ENCODE measurements at regions not wholly inside any gene's neighbourhood (a gene's known extent, or its start where the extent isn't known, plus 50 kb on each side); places are given as distances from the start of the nearest gene placed in this dataset.

DNA sequence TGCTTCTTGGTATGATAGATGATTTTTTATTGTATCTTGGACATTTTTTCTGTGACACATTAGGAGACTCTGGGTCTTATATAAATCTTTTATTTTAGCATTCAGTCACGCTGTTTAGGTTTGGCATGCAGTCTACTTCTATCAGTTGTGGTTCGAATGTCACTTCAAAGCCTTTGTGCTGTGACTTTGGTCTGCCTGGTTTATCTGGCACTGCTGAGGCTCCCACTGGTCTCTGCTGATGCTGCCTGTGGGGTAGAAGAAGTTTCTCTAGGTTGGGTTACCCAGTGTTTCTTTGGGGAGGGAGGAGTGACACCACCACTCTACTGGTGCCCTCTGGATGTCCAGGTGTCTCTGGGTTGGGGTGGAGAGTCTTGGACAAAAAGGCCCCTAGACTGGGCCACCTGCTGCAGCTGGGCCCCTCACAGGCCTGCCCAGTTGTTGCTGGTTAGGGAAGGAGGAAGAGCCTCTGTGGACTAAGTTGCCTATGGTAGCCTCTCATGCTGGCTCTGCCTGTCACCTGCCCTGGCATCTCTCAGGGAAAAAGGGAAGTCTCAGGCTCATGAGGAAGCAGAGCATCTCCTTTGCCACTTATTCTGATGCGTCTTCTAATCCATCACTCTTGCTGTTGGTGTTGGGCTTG lies 115.4 kb upstream of the HS6ST1 start:
- no peaks in the 10 kb centered on the region for H3K27me3 ChIP-seq (replicated peaks)
- in situ Hi-C loops (cut with HindIII; ENCODE audit: low pct_ligation_motif_present, low sequenced_read_pairs), result no loop called here
- no peak overlapping the region for H3K4me3 ChIP-seq (ENCODE audit: low read depth, low read length)
- DNase-seq, result no peak
- TF ChIP-seq, protein P1, sequence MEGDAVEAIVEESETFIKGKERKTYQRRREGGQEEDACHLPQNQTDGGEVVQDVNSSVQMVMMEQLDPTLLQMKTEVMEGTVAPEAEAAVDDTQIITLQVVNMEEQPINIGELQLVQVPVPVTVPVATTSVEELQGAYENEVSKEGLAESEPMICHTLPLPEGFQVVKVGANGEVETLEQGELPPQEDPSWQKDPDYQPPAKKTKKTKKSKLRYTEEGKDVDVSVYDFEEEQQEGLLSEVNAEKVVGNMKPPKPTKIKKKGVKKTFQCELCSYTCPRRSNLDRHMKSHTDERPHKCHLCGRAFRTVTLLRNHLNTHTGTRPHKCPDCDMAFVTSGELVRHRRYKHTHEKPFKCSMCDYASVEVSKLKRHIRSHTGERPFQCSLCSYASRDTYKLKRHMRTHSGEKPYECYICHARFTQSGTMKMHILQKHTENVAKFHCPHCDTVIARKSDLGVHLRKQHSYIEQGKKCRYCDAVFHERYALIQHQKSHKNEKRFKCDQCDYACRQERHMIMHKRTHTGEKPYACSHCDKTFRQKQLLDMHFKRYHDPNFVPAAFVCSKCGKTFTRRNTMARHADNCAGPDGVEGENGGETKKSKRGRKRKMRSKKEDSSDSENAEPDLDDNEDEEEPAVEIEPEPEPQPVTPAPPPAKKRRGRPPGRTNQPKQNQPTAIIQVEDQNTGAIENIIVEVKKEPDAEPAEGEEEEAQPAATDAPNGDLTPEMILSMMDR (IDR thresholded peaks at IDR 0.05; ENCODE audit: low read depth, low read length, missing control alignments), result no peak
- no peak overlapping the region for H3K27ac ChIP-seq
- no peaks in the 10 kb centered on the region for H3K36me3 ChIP-seq (replicated peaks)

DNA sequence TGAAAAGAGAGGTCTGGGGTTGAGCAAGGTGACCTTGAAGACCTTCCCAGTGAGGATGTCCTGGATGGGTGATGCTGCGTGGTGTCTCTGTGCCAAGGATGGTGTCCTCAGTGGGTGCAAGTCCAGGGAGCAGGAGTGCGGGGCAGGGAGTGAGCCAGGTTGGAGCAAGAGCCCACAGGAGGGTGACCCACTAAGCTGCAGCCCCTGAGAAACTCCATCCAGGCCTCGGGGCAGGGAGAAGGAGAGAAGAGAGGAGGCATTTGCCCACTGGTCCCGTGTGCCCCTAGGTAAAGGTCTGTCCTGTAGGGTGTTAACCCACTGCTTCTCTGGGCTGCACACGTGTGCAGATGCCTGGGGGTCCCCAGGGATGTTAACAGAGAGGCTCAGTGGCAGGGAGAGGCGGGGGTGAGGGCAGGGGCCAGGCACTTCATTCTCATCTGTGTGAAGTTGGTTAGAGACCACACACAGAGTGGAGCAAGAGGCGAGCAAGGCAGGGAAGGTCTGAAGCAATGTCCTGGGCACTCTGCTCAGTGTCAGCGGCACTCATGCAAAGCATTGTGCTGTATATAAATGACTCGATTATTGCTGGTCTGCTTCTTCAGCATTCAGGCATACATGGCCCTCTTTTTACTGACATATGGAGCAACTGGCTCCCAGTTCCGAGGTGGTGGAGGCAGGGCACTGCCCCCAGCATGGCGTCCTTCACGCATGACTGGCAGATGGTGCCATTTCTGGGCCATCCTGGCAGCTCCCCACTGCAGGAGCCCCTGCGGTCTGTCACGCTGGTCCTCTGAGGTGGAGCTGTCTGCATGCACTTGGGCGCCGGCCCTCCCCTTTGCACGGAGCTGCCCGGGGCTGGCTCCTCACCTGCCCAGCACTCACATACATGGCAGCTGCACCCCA lies 117.2 kb upstream of the HS6ST1 start:
- no peak overlapping the region for H3K27ac ChIP-seq
- no peak overlapping the region for H3K4me3 ChIP-seq (ENCODE audit: low read depth, low read length)
- no peaks in the 10 kb centered on the region for H3K27me3 ChIP-seq (replicated peaks)
- no peaks in the 10 kb centered on the region for H3K36me3 ChIP-seq (replicated peaks)
- no peak for DNase-seq
- in situ Hi-C loops (cut with HindIII; ENCODE audit: low pct_ligation_motif_present, low sequenced_read_pairs), result no loop called here
- TF ChIP-seq, protein P1 (IDR thresholded peaks at IDR 0.05; ENCODE audit: low read depth, low read length, missing control alignments), result no peak

DNA sequence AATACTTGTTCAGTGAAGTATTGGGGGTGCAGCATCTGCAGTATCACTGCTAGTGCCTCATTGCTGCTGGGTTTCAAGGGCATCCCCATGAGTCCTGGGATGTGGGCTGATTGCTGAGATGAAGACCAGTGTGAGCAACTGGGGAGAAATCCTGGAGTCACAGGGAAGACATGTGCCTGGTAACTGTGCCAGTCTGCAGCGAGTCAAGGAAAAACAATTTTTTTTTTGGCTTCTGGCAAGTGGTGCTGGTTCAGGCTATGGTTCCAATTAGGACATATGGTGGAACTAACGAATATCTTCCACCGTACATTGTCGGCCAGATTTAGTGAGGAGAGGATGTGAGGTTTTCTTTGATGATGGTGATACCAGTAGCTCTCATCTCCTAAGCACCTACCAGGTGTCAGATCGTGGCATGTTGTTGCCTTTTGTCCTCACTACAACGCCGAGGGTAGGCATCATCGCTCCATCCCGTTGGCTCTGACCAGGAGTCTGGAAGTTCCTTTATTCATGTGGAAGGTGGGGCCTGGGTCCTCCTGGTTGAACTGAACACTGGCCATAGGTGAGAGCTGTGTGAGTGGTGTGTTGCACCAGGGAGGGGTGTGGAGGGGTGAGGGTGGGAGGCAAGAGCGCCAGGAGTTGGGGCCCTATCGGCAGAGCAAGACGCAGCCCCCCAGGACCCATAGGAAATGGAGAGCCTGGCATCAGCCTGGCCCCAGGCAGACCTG lies 118.0 kb upstream of the HS6ST1 start:
- H3K36me3 ChIP-seq (replicated peaks), result no peaks in the 10 kb centered on the region
- H3K4me3 ChIP-seq (ENCODE audit: low read depth, low read length), result no peak overlapping the region
- DNase-seq, result no peak
- no peaks in the 10 kb centered on the region for H3K27me3 ChIP-seq (replicated peaks)
- H3K27ac ChIP-seq, result no peak overlapping the region
- TF ChIP-seq, protein P1 (IDR thresholded peaks at IDR 0.05; ENCODE audit: low read depth, low read length, missing control alignments), result no peak
- in situ Hi-C loops (cut with HindIII; ENCODE audit: low pct_ligation_motif_present, low sequenced_read_pairs), result no loop called here

DNA sequence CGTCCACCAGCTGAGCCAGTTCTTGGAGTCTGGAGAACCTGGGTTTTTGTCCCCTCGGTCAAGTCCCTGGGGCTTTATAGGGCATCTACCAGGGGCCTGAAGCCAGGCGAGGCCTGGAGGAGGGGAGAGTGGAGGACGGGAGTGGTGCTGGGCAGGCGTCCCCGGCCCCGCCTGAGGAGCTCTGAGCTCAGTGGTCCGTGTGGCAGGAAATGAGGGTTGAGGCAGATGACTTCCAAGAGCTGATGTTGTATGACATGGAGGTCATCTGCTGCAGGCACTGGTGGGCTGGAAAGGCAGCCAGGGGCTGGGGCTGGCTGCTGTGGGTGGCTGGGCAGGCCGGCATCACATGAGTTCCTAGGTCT lies 118.5 kb upstream of the HS6ST1 start:
- no peak for DNase-seq
- Histone ChIP-seq H3K27me3 (replicated peaks) (no peaks in the 10 kb centered on the region), H3K27ac (no peak overlapping the region), H3K36me3 (replicated peaks) (no peaks in the 10 kb centered on the region), H3K4me3 (ENCODE audit: low read depth, low read length) (no peak overlapping the region)
- in situ Hi-C loops (cut with HindIII; ENCODE audit: low pct_ligation_motif_present, low sequenced_read_pairs), result no loop called here
- TF ChIP-seq, protein P1 (IDR thresholded peaks at IDR 0.05; ENCODE audit: low read depth, low read length, missing control alignments), result no peak

DNA sequence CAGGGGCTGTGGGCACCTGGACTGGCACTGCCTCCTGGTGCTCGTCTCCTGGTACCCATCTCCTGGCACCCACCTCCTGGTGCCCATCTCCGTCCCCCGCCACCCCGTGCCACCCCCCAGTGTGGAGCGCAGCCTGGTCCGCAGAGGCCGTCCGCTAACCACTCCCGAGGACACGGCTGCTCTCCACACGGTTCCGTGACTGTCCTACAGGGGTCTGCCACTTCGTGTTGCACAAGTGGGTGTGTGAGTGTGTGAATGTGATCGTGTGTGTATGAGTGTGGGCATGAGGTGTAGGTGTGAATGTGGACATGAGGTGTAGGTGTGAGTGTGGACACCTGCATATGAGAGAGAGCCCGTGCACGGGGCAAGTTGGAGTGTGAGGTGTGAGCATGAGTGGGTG lies 119.4 kb upstream of the HS6ST1 start:
- no peak for DNase-seq
- H3K27ac ChIP-seq, result no peak overlapping the region
- TF ChIP-seq, protein P1 (IDR thresholded peaks at IDR 0.05; ENCODE audit: low read depth, low read length, missing control alignments), result no peak

More for the DNA sequence above, 119.4 kb upstream of the HS6ST1 start:
- in situ Hi-C loops (cut with HindIII; ENCODE audit: low pct_ligation_motif_present, low sequenced_read_pairs), result no loop called here
- H3K27me3 ChIP-seq (replicated peaks), result no peaks in the 10 kb centered on the region
- no peaks in the 10 kb centered on the region for H3K36me3 ChIP-seq (replicated peaks)
- H3K4me3 ChIP-seq (ENCODE audit: low read depth, low read length), result no peak overlapping the region

All from brain microvascular endothelial cell (primary cell).